ENCODE measurements at regions not wholly inside any gene's neighbourhood (a gene's known extent, or its start where the extent isn't known, plus 50 kb on each side); places are given as distances from the start of the nearest gene placed in this dataset.

DNA sequence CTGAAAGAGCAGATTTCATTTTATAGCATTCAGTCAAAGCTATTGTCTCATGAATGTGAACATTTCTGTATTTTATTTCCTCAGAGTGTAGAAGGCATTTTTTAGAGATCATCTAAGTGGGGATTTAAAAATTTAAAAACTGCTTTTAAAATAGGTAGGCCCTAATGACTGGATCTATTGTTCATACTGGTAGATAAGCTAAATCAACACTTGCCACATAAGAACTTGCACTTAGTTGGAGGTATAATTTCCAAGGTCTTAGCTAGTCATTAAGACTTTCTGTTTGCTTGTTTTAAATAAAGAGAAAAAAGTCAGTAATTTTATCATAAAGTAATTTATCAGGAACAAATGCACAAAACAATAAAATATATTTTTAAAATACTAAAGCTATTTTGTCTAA, 75.2 kb upstream of the LMO3 start:
- ATAC-seq (no peak), DNase-seq (no peak)
- in situ Hi-C loops (cut with MboI; ENCODE audit: low sequenced_read_pairs in 4 of 4) (no loop called here), intact Hi-C loops (cut with DNase I; ENCODE audit: low total_unique reads) (no loop called here)
- H3K36me3 ChIP-seq, result no peaks in the 10 kb centered on the region
- no peak overlapping the region for H3K4me3 ChIP-seq
- H3K9me3 ChIP-seq, result no peaks in the 10 kb centered on the region
- no peaks in the 10 kb centered on the region for H3K27me3 ChIP-seq
- no peaks in the 10 kb centered on the region for H3K4me1 ChIP-seq
- H3K27ac ChIP-seq, result no peak overlapping the region
- TF ChIP-seq POLR2A (IDR thresholded peaks at IDR 0.05), result no peak
- TF ChIP-seq, protein P1, sequence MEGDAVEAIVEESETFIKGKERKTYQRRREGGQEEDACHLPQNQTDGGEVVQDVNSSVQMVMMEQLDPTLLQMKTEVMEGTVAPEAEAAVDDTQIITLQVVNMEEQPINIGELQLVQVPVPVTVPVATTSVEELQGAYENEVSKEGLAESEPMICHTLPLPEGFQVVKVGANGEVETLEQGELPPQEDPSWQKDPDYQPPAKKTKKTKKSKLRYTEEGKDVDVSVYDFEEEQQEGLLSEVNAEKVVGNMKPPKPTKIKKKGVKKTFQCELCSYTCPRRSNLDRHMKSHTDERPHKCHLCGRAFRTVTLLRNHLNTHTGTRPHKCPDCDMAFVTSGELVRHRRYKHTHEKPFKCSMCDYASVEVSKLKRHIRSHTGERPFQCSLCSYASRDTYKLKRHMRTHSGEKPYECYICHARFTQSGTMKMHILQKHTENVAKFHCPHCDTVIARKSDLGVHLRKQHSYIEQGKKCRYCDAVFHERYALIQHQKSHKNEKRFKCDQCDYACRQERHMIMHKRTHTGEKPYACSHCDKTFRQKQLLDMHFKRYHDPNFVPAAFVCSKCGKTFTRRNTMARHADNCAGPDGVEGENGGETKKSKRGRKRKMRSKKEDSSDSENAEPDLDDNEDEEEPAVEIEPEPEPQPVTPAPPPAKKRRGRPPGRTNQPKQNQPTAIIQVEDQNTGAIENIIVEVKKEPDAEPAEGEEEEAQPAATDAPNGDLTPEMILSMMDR (IDR thresholded peaks at IDR 0.05 in 4 of 5, conservative IDR thresholded peaks at IDR 0.05 in 1 of 5), result no peak

GRCh38 chr12:16675438-16675837, 69.5 kb upstream of the LMO3 start:
- Histone ChIP-seq H3K4me3 (no peak overlapping the region), H3K36me3 (no peaks in the 10 kb centered on the region), H3K9me3 (no peaks in the 10 kb centered on the region), H3K27me3 (no peaks in the 10 kb centered on the region), H3K27ac (no peak overlapping the region), H3K4me1 (no peaks in the 10 kb centered on the region)
- in situ Hi-C loops (cut with MboI; ENCODE audit: low sequenced_read_pairs in 4 of 4) (no loop called here), intact Hi-C loops (cut with DNase I; ENCODE audit: low total_unique reads) (no loop called here)
- ATAC-seq (no peak), DNase-seq (no peak)
- TF ChIP-seq, protein P1 (IDR thresholded peaks at IDR 0.05 in 4 of 5, conservative IDR thresholded peaks at IDR 0.05 in 1 of 5), result no peak
- no peak for TF ChIP-seq POLR2A (IDR thresholded peaks at IDR 0.05)

DNA sequence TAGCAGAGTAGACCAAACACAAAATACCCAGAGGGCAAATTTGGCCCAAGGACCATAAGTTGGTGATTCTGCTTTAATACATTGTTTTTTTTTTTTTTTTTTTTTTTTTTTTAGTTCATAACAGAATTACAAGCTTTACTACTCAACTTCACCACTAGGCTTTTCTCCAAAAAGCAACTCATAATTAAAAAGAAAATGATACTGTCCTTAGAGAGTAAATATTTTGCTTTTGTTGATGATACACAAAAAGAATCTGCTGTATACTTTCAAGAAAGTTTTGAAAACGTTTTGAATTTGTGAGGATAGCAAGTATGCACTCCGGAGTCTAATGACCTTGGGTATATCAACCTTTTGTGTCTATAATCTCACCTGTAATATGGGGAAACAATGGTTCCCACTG, 68.9 kb upstream of the LMO3 start:
- no peaks in the 10 kb centered on the region for H3K36me3 ChIP-seq
- in situ Hi-C loops (cut with MboI; ENCODE audit: low sequenced_read_pairs in 4 of 4) (no loop called here), intact Hi-C loops (cut with DNase I; ENCODE audit: low total_unique reads) (no loop called here)
- no peak overlapping the region for H3K4me3 ChIP-seq
- ATAC-seq (no peak), DNase-seq (no peak)
- TF ChIP-seq, protein P1 (IDR thresholded peaks at IDR 0.05 in 4 of 5, conservative IDR thresholded peaks at IDR 0.05 in 1 of 5), result no peak
- no peak for TF ChIP-seq POLR2A (IDR thresholded peaks at IDR 0.05)
- H3K9me3 ChIP-seq, result no peaks in the 10 kb centered on the region
- H3K4me1 ChIP-seq, result no peaks in the 10 kb centered on the region
- H3K27me3 ChIP-seq, result no peaks in the 10 kb centered on the region
- no peak overlapping the region for H3K27ac ChIP-seq

DNA sequence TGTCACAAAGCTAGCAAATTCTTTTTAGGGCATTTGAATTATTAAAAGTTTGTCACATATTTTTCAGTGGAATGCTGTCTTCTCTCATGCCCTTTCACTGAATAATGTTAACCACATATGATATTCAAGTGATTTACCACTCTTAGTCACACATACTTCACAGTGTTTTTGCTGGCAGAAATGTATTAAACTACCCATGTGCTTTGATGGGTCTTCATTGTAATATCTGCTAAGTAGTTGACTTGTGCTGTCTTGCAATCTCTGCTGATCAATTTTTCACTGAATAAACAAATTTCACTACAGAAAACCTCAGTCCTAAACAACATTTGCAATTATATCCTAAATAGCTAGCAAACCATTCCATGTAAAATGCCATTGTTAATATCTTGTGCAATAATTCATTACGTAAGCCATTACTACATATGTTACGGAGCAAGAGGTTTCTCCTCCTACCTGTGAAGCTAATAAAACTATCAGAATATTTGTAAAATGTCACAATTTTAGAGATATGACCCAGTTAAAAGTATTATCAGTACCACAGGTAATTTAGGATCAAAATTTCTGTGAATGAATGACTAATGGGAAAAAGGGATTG, 64.6 kb upstream of the LMO3 start:
- in situ Hi-C loops (cut with MboI; ENCODE audit: low sequenced_read_pairs in 4 of 4), result no loop called here
- Histone ChIP-seq H3K4me1 (no peaks in the 10 kb centered on the region), H3K9me3 (no peaks in the 10 kb centered on the region), H3K36me3 (no peaks in the 10 kb centered on the region), H3K27me3 (no peaks in the 10 kb centered on the region), H3K27ac (no peak overlapping the region), H3K4me3 (no peak overlapping the region)
- ATAC-seq (no peak), DNase-seq (no peak)
- intact Hi-C loops (cut with DNase I; ENCODE audit: low total_unique reads), result no loop called here
- TF ChIP-seq, protein P1 (IDR thresholded peaks at IDR 0.05 in 4 of 5, conservative IDR thresholded peaks at IDR 0.05 in 1 of 5), result no peak
- no peak for TF ChIP-seq POLR2A (IDR thresholded peaks at IDR 0.05)

DNA sequence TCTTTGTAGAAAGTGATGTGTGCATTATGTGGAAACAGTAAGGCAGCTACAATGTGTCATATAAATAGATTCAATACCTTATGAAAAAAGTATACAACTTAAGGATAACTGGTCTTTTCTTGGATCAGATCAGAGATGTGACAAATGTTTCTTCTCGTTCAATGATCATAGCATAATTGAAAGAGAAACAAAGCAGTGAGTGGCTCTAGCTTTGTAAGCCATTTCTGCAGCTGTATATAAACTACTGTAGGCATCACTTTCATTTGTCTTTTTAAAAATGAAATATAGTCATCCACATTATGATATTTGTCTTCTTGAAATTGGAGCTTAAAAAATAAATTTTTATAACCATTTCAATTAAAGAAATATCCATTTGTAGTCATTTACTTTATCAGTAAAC, 63.8 kb upstream of the LMO3 start:
- no peaks in the 10 kb centered on the region for H3K9me3 ChIP-seq
- TF ChIP-seq POLR2A (IDR thresholded peaks at IDR 0.05), result no peak
- TF ChIP-seq, protein P1 (IDR thresholded peaks at IDR 0.05 in 4 of 5, conservative IDR thresholded peaks at IDR 0.05 in 1 of 5), result no peak
- ATAC-seq (no peak), DNase-seq (no peak)
- in situ Hi-C loops (cut with MboI; ENCODE audit: low sequenced_read_pairs in 4 of 4) (no loop called here), intact Hi-C loops (cut with DNase I; ENCODE audit: low total_unique reads) (no loop called here)
- no peaks in the 10 kb centered on the region for H3K36me3 ChIP-seq
- H3K4me1 ChIP-seq, result no peaks in the 10 kb centered on the region
- no peak overlapping the region for H3K27ac ChIP-seq
- no peak overlapping the region for H3K4me3 ChIP-seq
- no peaks in the 10 kb centered on the region for H3K27me3 ChIP-seq
